KMS-11 (cell line): ENCODE measurements at regions not wholly inside any gene's neighbourhood (a gene's known extent, or its start where the extent isn't known, plus 50 kb on each side); places are given as distances from the start of the nearest gene placed in this dataset.

Experiments
- H2AFZ ChIP-seq: fragments of 200-600 bp; sonication (generic); 2 replicates; pipeline ENCODE4 v1.6.1; 2016; ENCODE audit warnings: antibody characterized with exemption, mixed run types, low read depth
- H3K27ac ChIP-seq: fragments of 200-600 bp; sonication (generic); 2 replicates; pipeline ENCODE4 v1.6.1; 2016; ENCODE audit warnings: mild to moderate bottlenecking, mixed run types
- H3K27me3 ChIP-seq: fragments of 200-600 bp; sonication (generic); 2 replicates; pipeline ENCODE4 v1.6.1; 2017; ENCODE audit warnings: mild to moderate bottlenecking, low read depth, mixed run types, moderate library complexity; ENCODE audit not compliant: insufficient read depth
- H3K36me3 ChIP-seq: fragments of 200-600 bp; sonication (generic); 2 replicates; pipeline ENCODE4 v1.6.1; 2017; ENCODE audit warnings: mild to moderate bottlenecking, mixed run types; ENCODE audit not compliant: insufficient read depth
- H3K4me1 ChIP-seq: fragments of 200-600 bp; sonication (generic); 2 replicates; pipeline ENCODE4 v1.6.1; 2016; ENCODE audit warnings: mild to moderate bottlenecking, low read depth, mixed run types; ENCODE audit not compliant: poor library complexity, severe bottlenecking
- H3K4me2 ChIP-seq: fragments of 200-600 bp; sonication (generic); 2 replicates; pipeline ENCODE4 v1.7.0; 2016; ENCODE audit warnings: mild to moderate bottlenecking, mixed run types
- H3K4me3 ChIP-seq: fragments of 200-600 bp; sonication (generic); IDR thresholded peaks from 2 replicates; pipeline ENCODE4 v1.6.1; 2017; ENCODE audit warnings: low read depth, low read length, mixed read lengths; ENCODE audit not compliant: insufficient read depth
- H3K79me2 ChIP-seq: fragments of 200-600 bp; sonication (generic); 2 replicates; pipeline ENCODE4 v1.6.1; 2016; ENCODE audit warnings: low read depth, mixed run types; ENCODE audit not compliant: insufficient read depth
- H3K9ac ChIP-seq: fragments of 200-600 bp; sonication (generic); 2 replicates; pipeline ENCODE4 v1.6.1; 2016; ENCODE audit warnings: mild to moderate bottlenecking, mixed run types
- H4K20me1 ChIP-seq: fragments of 200-600 bp; sonication (generic); 2 replicates; pipeline ENCODE4 v1.6.1; 2016; ENCODE audit warnings: mild to moderate bottlenecking, mixed run types; ENCODE audit not compliant: insufficient read depth
- TF ChIP-seq, protein P1 (sequence below): fragments of 200-600 bp; sonication (generic); conservative IDR thresholded peaks from 2 replicates; pipeline ENCODE4 v1.6.1; 2017; ENCODE audit warnings: low read depth, mild to moderate bottlenecking, antibody characterized with exemption, low read length, moderate library complexity, mixed read lengths

DNA sequence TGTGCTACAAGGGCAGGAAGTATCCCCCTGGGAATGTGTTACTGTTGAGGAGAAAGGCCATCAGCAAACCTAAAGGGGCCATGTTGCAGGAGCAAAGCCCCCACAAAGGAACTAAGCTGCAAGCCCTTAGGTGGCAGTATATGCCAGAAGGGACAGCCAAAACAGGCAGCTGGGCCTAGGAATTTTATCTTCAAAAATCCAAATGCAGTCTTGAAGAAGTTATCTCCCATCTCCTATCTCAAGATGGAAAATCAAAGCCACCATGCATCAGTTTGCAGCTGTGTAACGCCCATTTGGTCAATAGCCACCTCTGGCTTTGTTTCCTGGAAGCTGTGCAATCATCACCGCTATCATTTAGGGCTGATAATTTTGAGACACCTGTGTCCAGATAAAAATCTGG lies 400.3 kb downstream of the ARHGEF28 start:
- Histone ChIP-seq H3K4me1 (peaks cover 37% of the 10 kb centered on the region), H2AFZ (no peak overlapping the region), H3K4me3 (no peak overlapping the region), H4K20me1 (no peaks in the 10 kb centered on the region), H3K4me2 (no peak overlapping the region), H3K27me3 (no peaks in the 10 kb centered on the region), H3K79me2 (no peaks in the 10 kb centered on the region), H3K9ac (no peak overlapping the region), H3K36me3 (no peaks in the 10 kb centered on the region), H3K27ac (no peak overlapping the region)
- TF ChIP-seq, protein P1, sequence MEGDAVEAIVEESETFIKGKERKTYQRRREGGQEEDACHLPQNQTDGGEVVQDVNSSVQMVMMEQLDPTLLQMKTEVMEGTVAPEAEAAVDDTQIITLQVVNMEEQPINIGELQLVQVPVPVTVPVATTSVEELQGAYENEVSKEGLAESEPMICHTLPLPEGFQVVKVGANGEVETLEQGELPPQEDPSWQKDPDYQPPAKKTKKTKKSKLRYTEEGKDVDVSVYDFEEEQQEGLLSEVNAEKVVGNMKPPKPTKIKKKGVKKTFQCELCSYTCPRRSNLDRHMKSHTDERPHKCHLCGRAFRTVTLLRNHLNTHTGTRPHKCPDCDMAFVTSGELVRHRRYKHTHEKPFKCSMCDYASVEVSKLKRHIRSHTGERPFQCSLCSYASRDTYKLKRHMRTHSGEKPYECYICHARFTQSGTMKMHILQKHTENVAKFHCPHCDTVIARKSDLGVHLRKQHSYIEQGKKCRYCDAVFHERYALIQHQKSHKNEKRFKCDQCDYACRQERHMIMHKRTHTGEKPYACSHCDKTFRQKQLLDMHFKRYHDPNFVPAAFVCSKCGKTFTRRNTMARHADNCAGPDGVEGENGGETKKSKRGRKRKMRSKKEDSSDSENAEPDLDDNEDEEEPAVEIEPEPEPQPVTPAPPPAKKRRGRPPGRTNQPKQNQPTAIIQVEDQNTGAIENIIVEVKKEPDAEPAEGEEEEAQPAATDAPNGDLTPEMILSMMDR: no peak

DNA sequence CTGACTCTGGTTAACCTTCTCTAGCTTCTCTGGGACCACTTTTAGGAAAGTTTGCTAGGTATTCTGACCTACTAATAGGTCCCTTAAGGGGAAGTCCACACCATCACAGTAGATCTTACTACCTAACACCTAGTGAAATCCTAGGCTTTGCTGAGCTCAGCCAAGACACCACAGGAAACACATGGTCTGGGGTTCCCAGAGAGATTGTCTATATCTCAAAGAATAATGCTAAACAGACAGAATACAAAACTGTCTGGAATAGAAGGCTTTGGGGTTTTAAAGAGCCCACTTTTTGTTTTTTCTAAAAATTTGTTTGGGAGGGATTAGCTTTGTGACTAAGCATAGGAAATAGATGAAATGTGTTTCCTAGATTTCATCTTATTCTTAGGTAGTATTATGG lies 395.1 kb downstream of the ARHGEF28 start:
- H3K27me3 ChIP-seq: no peaks in the 10 kb centered on the region
- TF ChIP-seq, protein P1: no peak
- no peak overlapping the region for H3K4me3 ChIP-seq
- 0 out of 2 replicates have a peak overlapping the region, but pooled peaks have one; percentile 17 for H3K4me2 ChIP-seq
- peaks cover 10% of the 10 kb centered on the region for H3K4me1 ChIP-seq
- no peaks in the 10 kb centered on the region for H4K20me1 ChIP-seq
- H3K9ac ChIP-seq: no peak overlapping the region
- no peaks in the 10 kb centered on the region for H3K36me3 ChIP-seq
- H2AFZ ChIP-seq: no peak overlapping the region
- no peaks in the 10 kb centered on the region for H3K79me2 ChIP-seq
- no peak overlapping the region for H3K27ac ChIP-seq

DNA sequence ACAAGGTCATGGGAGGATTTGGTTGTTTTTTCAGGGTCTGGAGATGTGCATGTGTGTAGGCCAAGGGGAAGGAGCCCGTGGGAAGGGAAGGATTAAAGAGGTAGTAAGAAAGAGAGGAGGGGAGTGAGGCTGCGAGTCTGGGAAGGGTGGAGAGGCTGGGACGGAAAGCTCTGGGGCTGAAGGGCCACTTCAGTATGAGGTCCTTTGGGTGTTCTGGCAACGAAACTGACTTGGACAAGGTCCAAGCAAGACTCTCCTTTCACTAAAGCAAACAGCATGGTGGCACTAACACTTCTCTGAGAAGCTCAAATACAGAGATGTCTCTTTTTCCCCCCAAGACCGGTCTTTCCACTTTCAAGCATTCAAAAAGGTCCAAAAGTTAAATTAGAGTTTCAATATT lies 394.5 kb downstream of the ARHGEF28 start:
- Histone ChIP-seq H3K4me3 (no peak overlapping the region), H3K27ac (no peak overlapping the region), H3K4me1 (peaks cover 10% of the 10 kb centered on the region), H3K9ac (no peak overlapping the region), H3K4me2 (no peak overlapping the region), H4K20me1 (no peaks in the 10 kb centered on the region), H3K27me3 (no peaks in the 10 kb centered on the region), H3K79me2 (no peaks in the 10 kb centered on the region), H2AFZ (no peak overlapping the region), H3K36me3 (no peaks in the 10 kb centered on the region)
- TF ChIP-seq, protein P1: no peak

DNA sequence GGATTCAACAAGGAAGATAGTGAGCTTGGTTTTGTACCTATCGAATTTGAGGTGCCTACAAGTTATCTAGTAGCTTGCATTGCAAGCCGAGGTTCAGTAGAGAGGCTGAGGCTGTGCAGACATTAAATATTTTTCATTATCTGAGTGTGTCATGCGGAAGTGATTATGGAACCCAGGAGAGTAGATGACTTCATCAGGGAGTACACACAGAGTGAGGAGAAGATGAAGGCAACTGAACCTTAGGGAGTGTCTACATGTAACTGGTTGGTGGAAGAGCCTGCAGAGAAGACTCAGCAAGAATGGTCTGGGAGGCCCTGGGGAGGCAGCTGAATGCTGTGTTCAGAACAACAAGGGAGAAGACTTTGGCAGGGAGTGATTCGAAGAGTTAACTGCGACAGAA lies 393.9 kb downstream of the ARHGEF28 start:
- no peak overlapping the region for H3K27ac ChIP-seq
- peaks cover 10% of the 10 kb centered on the region for H3K4me1 ChIP-seq
- no peak overlapping the region for H3K4me2 ChIP-seq
- no peaks in the 10 kb centered on the region for H4K20me1 ChIP-seq
- H2AFZ ChIP-seq: no peak overlapping the region
- H3K27me3 ChIP-seq: no peaks in the 10 kb centered on the region
- no peaks in the 10 kb centered on the region for H3K79me2 ChIP-seq
- TF ChIP-seq, protein P1: no peak
- no peaks in the 10 kb centered on the region for H3K36me3 ChIP-seq
- no peak overlapping the region for H3K4me3 ChIP-seq
- H3K9ac ChIP-seq: no peak overlapping the region

DNA sequence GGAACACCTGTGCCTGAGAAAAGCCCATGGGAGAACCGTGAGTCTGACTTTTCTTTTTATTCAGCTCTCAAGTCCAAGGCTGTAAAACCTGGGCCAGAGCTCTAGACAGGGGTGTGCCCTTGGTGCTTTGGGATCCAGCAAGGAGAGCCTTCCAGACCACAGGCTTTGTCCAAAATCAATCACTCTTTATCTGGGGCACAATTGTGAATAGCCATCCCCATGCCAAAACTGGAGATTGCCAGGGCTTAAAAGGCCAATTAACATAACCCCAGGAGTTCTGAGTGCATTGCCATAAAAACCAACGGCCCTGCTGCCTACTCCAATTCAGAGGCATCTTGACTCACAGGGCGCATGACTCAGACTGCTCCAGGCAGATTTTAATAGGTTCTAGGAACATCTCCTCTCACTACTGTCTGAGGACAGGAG lies 391.8 kb downstream of the ARHGEF28 start:
- Histone ChIP-seq H3K79me2 (no peaks in the 10 kb centered on the region), H3K27ac (no peak overlapping the region), H3K4me2 (no peak overlapping the region), H3K4me3 (no peak overlapping the region), H3K36me3 (no peaks in the 10 kb centered on the region), H2AFZ (no peak overlapping the region), H3K4me1 (peaks cover 10% of the 10 kb centered on the region), H3K9ac (no peak overlapping the region), H4K20me1 (no peaks in the 10 kb centered on the region), H3K27me3 (no peaks in the 10 kb centered on the region)
- TF ChIP-seq, protein P1: no peak
